GM19463 (cell line): ENCODE measurements at regions not wholly inside any gene's neighbourhood (a gene's known extent, or its start where the extent isn't known, plus 50 kb on each side); places are given as distances from the start of the nearest gene placed in this dataset.
"Not testable (repeated sequence)": the region's sequence is repeated elsewhere in the genome, so short reads cannot be mapped to it uniquely, and the experiment has no call there.

Source experiments
- ATAC-seq: cut with Tn5 transposase; IDR thresholded peaks from one replicate; pipeline ENCODE4 v1.9.1; 2021; ENCODE audit warnings: mild to moderate bottlenecking, moderate library complexity; ENCODE audit not compliant: unreplicated experiment

DNA sequence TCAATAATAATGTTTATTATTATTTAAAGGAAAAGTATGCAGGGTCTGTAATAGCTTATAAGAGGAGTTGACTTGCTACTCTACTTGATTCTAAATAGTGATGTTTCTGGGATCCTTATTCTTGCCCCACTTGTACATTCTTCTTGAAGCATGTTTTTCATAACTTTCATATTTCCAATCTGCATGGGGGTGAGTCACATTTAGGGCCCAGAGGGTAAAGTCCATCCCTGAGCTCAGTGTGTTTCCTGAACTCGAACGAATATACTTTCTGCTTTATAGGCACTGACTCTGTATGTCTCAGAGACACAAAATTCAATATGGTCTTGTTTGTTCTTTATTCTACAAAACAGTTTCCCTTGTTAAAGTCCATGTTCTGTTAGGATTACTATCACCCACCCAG, 61.0 kb upstream of the SMIM30 start:
- no peak for ATAC-seq

DNA sequence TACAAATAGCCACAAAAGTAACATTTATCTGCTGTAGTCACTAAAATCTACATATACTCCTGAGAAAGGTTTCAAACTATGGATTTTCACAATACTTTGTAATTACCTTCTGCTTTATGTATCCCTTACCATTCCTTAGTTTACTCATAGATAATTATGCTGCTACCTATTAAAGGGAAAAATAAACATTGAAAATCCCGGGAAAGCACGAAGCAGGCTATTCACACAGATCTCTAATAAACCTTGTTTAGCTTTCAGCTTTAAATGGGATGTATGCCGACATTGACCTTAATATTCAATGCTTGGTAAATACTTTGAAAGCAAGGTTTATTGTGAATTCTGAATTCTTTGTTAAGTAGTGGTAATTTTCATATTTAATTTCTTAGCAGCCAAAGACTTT, 58.5 kb upstream of the SMIM30 start:
- no peak for ATAC-seq

DNA sequence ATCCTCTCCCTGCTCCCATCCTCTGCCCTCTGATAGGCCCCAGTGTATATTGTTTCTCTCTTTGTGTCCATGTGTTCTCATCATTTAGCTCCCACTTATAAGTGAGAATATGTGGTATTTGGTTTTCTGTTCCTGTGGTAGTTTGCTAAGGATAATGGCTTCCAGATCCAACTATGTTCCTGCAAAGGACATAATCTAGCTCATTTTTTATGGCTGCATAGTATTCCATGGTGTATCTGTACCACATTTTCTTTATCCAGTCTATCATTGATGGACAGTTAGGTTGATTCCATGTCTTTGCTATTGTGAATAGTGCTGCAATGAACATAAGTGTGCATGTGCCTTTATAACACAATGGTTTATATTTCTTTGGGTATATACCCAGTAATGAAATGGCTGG, 57.8 kb upstream of the SMIM30 start:
- ATAC-seq: not testable (repeated sequence)

DNA sequence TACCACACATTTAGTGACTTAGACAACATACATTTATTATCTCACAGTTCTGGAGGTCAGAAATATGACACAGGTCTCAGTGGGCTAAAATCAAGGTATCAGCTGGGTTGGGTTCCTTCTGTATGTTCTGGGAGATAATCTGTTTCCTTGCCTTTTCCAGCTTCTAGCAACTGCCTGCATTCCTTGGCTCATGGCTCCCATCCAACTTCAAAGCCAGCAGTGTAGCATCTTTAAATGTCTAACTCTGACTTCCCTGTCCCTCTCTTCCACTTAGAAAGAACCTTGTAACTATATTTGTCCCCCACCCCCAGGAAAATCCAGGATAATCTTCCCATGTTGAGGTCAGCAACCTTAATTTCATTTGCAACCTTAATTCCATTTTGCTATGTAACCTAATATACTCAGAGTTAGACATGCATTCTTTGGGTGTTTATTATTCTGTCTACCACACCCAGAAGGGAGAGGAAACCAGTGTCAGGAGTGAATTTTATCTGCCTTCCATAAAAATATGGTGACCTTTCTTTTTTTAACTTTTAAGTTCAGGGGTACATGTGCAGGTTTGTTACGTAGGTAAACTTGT, 57.3 kb upstream of the SMIM30 start:
- no peak for ATAC-seq

DNA sequence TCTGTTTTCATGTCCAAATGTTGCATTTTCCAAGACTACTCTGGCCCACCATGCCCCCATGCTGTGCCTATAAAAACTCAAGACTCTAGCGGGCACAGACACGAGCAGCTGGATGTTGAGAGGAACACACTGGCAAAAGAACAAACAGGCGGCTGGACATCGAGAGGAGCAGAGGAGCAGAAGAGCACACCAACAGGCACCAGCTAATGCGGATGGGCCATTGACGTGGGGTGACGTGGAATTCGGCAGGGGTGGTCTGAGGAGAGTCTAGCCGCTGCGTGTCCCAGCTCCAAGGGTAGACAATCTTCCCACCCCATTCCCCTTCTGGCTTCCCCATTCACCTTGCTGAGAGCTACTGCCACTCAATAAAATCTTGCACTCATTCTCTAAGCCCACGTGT, 54.4 kb upstream of the SMIM30 start:
- no peak for ATAC-seq

DNA sequence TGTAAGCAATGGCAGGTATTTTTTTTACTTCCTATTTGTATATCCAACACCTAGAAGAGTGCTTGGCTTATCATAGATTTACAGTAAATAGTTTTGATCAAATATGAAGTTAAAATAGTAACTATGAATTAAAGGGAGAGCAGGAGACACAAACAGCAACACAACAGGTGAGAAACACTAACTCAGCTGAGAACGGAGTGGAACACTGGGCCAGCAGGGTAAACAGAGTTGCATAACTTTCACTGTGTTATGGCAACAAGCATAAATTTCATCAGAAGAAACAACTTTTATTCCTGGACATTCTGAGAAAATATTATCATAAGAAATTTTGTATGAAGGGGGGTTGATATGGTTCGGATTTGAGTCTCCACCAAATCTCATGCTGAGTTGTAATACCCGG, 52.2 kb upstream of the SMIM30 start:
- no peak for ATAC-seq
